Adrenal gland (tissue), 9 donors: ENCODE measurements at regions not wholly inside any gene's neighbourhood (a gene's known extent, or its start where the extent isn't known, plus 50 kb on each side); places are given as distances from the start of the nearest gene placed in this dataset.

Experiments
- DNase-seq, 7 donors: peaks; one replicate each; pipeline ENCODE4 v3.0.0-alpha.2; 2019 to 2020
- H3K27ac ChIP-seq, 5 donors: fragments of 200-600 bp; sonication (generic) in 4 of 5; 1 replicate in 3 of 5; 2 replicates in 2 of 5; pipeline versions ENCODE4 v1.5.1 to v1.8.0; 2016 to 2020; ENCODE audit warnings: mild to moderate bottlenecking in 1 of 5
- H3K27me3 ChIP-seq: fragments of 200-600 bp; 2 replicates; pipeline ENCODE4 v1.8.0; 2021
- H3K36me3 ChIP-seq, 2 donors: fragments of 200-600 bp; replicated peaks in 1 of 2; 1 replicate in 1 of 2; 2 replicates in 1 of 2; pipeline versions ENCODE4 v1.5.1 to v1.8.0; 2018 to 2022
- H3K4me1 ChIP-seq, 2 donors: fragments of 200-600 bp; replicated peaks in 1 of 2; 1 replicate in 1 of 2; 2 replicates in 1 of 2; pipeline versions ENCODE4 v1.5.1 to v1.8.0; 2018 to 2021
- H3K4me3 ChIP-seq, 4 donors: fragments of 200-600 bp; sonication (generic) in 3 of 4; one replicate each; pipeline ENCODE4 v1.5.1; 2016 to 2018
- H3K9me3 ChIP-seq, 3 donors: fragments of 200-600 bp; sonication (generic) in 1 of 3; replicated peaks in 1 of 3; 1 replicate in 2 of 3; 2 replicates in 1 of 3; pipeline versions ENCODE4 v1.5.1 to v1.8.0; 2016 to 2021
- POLR2A ChIP-seq, 2 donors: fragments of 450-650 bp; IDR thresholded peaks; one replicate each; pipeline ENCODE4 v1.6.1; 2017; ENCODE audit warnings: antibody characterized with exemption in 2 of 2, mild to moderate bottlenecking in 2 of 2, moderate library complexity in 1 of 2
- WGBS, 4 donors: extraction: QIAGEN DNeasy Blood & Tissue Kit in 2 of 4; methylation state at CpG; one replicate each; pipeline versions ENCODE4 v1.1.5 to v1.1.7; 2013 to 2017; 5-methylcytosine and 5-hydroxymethylcytosine counted together
- intact Hi-C, 2 donors: fragments of 100-400 bp; cut with DNase I; formaldehyde crosslinking; loops; one replicate each; pipeline versions ENCODE4 v1.14.1 to v1.15.0; 2022 to 2023
- TF ChIP-seq, protein P1 (sequence below), 6 experiments: fragments of 450-650 bp in 4 of 6; fragments of 200-600 bp in 2 of 6; sonication (generic) in 1 of 6; IDR thresholded peaks; 1 replicate in 5 of 6; 2 replicates in 1 of 6; pipeline versions ENCODE4 v1.5.1 to v1.8.0; 2016 to 2021; ENCODE audit warnings: antibody characterized with exemption in 6 of 6, mild to moderate bottlenecking in 2 of 6, moderate library complexity in 1 of 6
- donor health status: healthy with polysubstance abuse.
- donor health status: Bipolar disorder and iron deficiency.
- donor health status: DM: yes; HTN: yes; CAD: no.
- donor health status: DM: no; HTN: no; CAD: no.
- donor health status: DM: no; HTN: no; CAD: no.

DNA sequence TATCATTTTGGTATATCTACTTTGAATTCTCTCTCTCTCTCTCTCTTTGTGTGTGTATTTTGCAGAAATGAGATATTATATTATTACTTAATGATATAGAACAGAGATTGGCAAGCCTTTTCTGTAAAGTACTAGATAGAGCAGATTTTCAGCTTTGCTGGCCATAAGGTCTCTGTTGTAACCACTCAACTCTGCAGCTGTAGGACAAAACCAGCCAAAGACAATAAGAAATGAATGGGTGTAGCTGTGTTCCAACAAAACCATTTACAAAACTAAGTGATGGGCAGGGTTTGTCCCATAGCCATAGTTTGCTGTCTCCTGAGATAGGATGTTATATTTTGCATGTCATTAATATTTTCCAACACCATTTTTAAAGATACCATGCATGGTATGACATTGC lies 91.2 kb upstream of the TSHZ2 start:
- Histone ChIP-seq H3K4me1 (no peaks in the 10 kb centered on the region), H3K27ac (no peak overlapping the region), H3K4me3 (no peak overlapping the region), H3K9me3 (no peaks in the 10 kb centered on the region), H3K27me3 (no peaks in the 10 kb centered on the region), H3K36me3 (no peaks in the 10 kb centered on the region)
- DNase-seq = no peak
- TF ChIP-seq POLR2A (IDR thresholded peaks at IDR 0.05) = no peak
- TF ChIP-seq, protein P1, sequence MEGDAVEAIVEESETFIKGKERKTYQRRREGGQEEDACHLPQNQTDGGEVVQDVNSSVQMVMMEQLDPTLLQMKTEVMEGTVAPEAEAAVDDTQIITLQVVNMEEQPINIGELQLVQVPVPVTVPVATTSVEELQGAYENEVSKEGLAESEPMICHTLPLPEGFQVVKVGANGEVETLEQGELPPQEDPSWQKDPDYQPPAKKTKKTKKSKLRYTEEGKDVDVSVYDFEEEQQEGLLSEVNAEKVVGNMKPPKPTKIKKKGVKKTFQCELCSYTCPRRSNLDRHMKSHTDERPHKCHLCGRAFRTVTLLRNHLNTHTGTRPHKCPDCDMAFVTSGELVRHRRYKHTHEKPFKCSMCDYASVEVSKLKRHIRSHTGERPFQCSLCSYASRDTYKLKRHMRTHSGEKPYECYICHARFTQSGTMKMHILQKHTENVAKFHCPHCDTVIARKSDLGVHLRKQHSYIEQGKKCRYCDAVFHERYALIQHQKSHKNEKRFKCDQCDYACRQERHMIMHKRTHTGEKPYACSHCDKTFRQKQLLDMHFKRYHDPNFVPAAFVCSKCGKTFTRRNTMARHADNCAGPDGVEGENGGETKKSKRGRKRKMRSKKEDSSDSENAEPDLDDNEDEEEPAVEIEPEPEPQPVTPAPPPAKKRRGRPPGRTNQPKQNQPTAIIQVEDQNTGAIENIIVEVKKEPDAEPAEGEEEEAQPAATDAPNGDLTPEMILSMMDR (IDR thresholded peaks at IDR 0.05) = no peak
- intact Hi-C loops = no loop called here

DNA sequence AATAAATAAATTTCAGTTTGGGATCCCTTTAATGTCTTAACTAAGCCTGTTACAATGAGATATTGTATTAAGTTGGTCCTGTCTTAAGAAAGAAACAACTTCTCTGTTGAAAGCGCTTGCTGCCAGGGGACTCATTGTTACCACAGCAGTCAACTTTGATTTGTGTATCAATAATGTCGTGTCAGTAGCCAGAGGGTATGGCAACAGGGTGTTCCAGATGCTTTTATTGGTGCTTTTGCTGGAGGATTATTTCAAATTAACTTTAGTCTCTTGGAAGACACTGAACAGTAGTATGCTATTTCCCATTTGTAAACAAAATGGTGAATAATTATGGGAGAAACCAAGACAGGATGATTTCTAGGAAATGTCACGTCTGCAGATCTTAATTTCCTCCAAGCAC lies 91.9 kb upstream of the TSHZ2 start:
- Histone ChIP-seq H3K9me3 (no peaks in the 10 kb centered on the region), H3K4me1 (no peaks in the 10 kb centered on the region), H3K27me3 (no peaks in the 10 kb centered on the region), H3K27ac (no peak overlapping the region), H3K36me3 (no peaks in the 10 kb centered on the region), H3K4me3 (no peak overlapping the region)
- DNase-seq = no peak
- no peak for TF ChIP-seq POLR2A (IDR thresholded peaks at IDR 0.05)
- TF ChIP-seq, protein P1 (IDR thresholded peaks at IDR 0.05) = no peak
- intact Hi-C loops = no loop called here
- WGBS, 4 donors = 38 to 73% (median 54%) methylated on average over 3 of the region's 3 CpGs

DNA sequence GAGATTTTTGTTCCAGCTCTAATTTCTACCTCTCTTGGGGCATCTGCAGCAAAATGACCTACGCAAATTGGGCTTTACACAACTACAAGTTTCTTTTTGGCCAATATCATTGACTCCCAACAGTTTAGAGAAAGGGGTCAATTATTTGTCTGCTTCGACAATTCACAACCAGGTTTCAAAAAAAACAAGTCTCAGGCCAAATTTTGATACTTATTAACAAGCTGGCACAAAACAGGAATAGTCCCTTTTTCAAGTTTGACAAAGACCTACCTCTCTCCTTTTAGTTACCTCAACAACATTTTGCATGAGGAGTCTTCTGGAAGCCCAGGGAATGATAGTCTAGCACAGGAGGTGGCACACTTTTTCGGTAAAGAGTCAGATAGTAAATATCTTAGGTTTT lies 97.9 kb upstream of the TSHZ2 start:
- intact Hi-C loops = no loop called here
- Histone ChIP-seq H3K27ac (no peak overlapping the region), H3K4me3 (no peak overlapping the region), H3K27me3 (no peaks in the 10 kb centered on the region), H3K4me1 (no peaks in the 10 kb centered on the region), H3K36me3 (no peaks in the 10 kb centered on the region), H3K9me3 (no peaks in the 10 kb centered on the region)
- TF ChIP-seq, protein P1 (IDR thresholded peaks at IDR 0.05) = no peak
- no peak for TF ChIP-seq POLR2A (IDR thresholded peaks at IDR 0.05)
- no peak for DNase-seq
- 85 to 96% (median 93%) methylated on average over 3 of the region's 3 CpGs for WGBS, 4 donors

DNA sequence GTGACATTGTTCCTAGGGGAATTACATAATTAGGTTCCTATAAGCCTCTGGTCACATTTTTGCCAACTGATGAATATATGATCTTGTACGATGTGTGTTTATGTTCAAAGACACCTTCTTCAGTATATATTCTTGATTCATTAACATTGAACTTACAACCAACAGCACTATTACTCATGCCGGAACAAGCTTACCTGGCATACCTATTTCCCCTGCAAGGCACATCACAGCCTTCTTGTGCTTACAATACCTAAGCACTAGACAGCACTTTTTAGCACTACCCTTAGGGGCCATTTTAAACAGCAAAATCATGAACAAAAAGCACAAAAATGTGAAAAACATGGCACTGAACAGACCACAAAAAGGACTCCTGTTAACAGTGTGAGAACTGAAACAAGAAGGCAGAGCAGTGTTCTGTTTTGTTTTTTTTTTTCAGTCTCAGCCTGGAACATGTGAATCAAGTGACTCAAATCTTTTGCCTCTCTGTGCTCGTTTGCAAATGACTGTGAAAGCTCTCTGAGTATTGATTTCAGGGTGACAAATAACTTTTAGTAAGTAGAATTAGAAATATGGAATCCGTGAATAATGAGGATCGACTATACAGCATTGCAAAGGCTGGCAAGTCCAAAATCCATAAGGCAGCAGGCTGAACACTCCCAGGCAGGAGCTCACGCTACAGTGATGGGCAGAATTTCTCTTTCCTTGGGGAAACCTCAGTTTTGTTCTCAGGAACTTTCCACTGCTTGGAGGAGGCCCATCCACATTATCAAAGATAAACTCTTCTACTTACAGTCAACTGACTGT lies 102.3 kb upstream of the TSHZ2 start:
- intact Hi-C loops = no loop called here
- TF ChIP-seq, protein P1 (IDR thresholded peaks at IDR 0.05) = no peak
- TF ChIP-seq POLR2A (IDR thresholded peaks at IDR 0.05) = no peak
- WGBS, 4 donors = 86 to 90% (median 87%) methylated on average over 6 of the region's 6 CpGs

More for the DNA sequence above, 102.3 kb upstream of the TSHZ2 start:
- Histone ChIP-seq H3K4me3 (no peak overlapping the region), H3K4me1 (no peaks in the 10 kb centered on the region), H3K9me3 (no peaks in the 10 kb centered on the region), H3K27ac (no peak overlapping the region), H3K36me3 (no peaks in the 10 kb centered on the region), H3K27me3 (no peaks in the 10 kb centered on the region)
- DNase-seq = no peak
